OCI-LY3 (cell line): ENCODE measurements at regions not wholly inside any gene's neighbourhood (a gene's known extent, or its start where the extent isn't known, plus 50 kb on each side); places are given as distances from the start of the nearest gene placed in this dataset.

ENCODE experiments used
- H2AFZ ChIP-seq: fragments of 200-600, 300-600 bp; shearing (Covaris generic); 2 replicates; pipeline ENCODE4 v1.6.0; 2014; ENCODE audit warnings: antibody characterized with exemption, low read depth, low read length
- H3K27ac ChIP-seq: fragments of 200-600, 300-600 bp; sonication (generic); 2 replicates; pipeline ENCODE4 v1.5.1; 2014; ENCODE audit warnings: mild to moderate bottlenecking, low read length, moderate library complexity, mixed read lengths
- H3K27me3 ChIP-seq: fragments of 200-600, 300-600 bp; sonication (generic); 2 replicates; pipeline ENCODE4 v1.6.1; 2014; ENCODE audit warnings: low read depth, low read length, mixed read lengths
- H3K36me3 ChIP-seq: fragments of 200-600, 300-600 bp; sonication (generic); replicated peaks from 2 replicates; pipeline ENCODE3; 2014; ENCODE audit warnings: low read depth, low read length, mixed read lengths
- H3K4me1 ChIP-seq: fragments of 300-600, 200-600 bp; sonication (generic); 2 replicates; pipeline ENCODE4 v1.6.1; 2014; ENCODE audit warnings: low read length, mixed read lengths
- H3K4me2 ChIP-seq: fragments of 200-600, 300-600 bp; sonication (generic); 2 replicates; pipeline ENCODE4 v1.6.1; 2014; ENCODE audit warnings: low read length, mixed read lengths
- H3K4me3 ChIP-seq: fragments of 300-600, 200-600 bp; sonication (generic); 2 replicates; pipeline ENCODE4 v1.5.1; 2014; ENCODE audit warnings: antibody characterized with exemption, mild to moderate bottlenecking, low read length, moderate library complexity
- H3K79me2 ChIP-seq: fragments of 300-600, 200-600 bp; shearing (Covaris generic); 2 replicates; pipeline ENCODE4 v1.6.1; 2014; ENCODE audit warnings: mild to moderate bottlenecking, low read length, mixed read lengths
- H3K9ac ChIP-seq: fragments of 300-600, 200-600 bp; shearing (Covaris generic); 2 replicates; pipeline ENCODE4 v1.6.0; 2014; ENCODE audit warnings: mild to moderate bottlenecking, low read length, moderate library complexity
- H3K9me3 ChIP-seq: fragments of 200-600, 300-600 bp; shearing (Covaris generic); 2 replicates; pipeline ENCODE4 v1.6.1; 2014; ENCODE audit warnings: low read length, mixed read lengths; ENCODE audit not compliant: insufficient read depth
- H4K20me1 ChIP-seq: fragments of 200-600, 300-600 bp; sonication (generic); 2 replicates; pipeline ENCODE4 v1.6.1; 2016; ENCODE audit warnings: low read length, mixed read lengths; ENCODE audit not compliant: insufficient read depth
- CTCF ChIP-seq: fragments of 200-600, 300-600 bp; sonication (generic); IDR thresholded peaks from 2 replicates; pipeline ENCODE4 v1.5.1; 2014; ENCODE audit warnings: antibody characterized with exemption, low read length, low read depth
- EZH2phosphoT487 ChIP-seq: fragments of 200-600 bp; shearing (Covaris generic); IDR thresholded peaks from 2 replicates; pipeline ENCODE4 v1.6.1; 2018; ENCODE audit warnings: antibody characterized with exemption, mixed run types, low read depth

GRCh38 chr9:89554307-89555035, 50.3 kb upstream of the GADD45G start:
- Histone ChIP-seq H3K27ac (no peak overlapping the region), H2AFZ (no peak overlapping the region), H3K27me3 (peaks cover 59% of the 10 kb centered on the region), H3K79me2 (no peaks in the 10 kb centered on the region), H3K4me1 (peaks cover 19% of the 10 kb centered on the region), H3K9me3 (no peaks in the 10 kb centered on the region), H3K4me2 (no peak overlapping the region), H3K9ac (no peak overlapping the region), H3K36me3 (no peaks in the 10 kb centered on the region), H4K20me1 (no peaks in the 10 kb centered on the region), H3K4me3 (no peak overlapping the region)
- TF ChIP-seq EZH2phosphoT487, result no peak
- no peak for TF ChIP-seq CTCF

- Histone ChIP-seq H4K20me1 (no peaks in the 10 kb centered on the region), H3K9me3 (no peaks in the 10 kb centered on the region), H3K27me3 (peaks cover 56% of the 10 kb centered on the region), H3K36me3 (no peaks in the 10 kb centered on the region), H2AFZ (no peak overlapping the region), H3K4me1 (peaks cover 23% of the 10 kb centered on the region), H3K4me3 (no peak overlapping the region), H3K9ac (no peak overlapping the region), H3K27ac (no peak overlapping the region), H3K79me2 (no peaks in the 10 kb centered on the region), H3K4me2 (no peak overlapping the region)
- TF ChIP-seq CTCF (no peak), EZH2phosphoT487 (no peak)
Measured at GRCh38 chr9:89553451-89554010, 51.3 kb upstream of the GADD45G start.

GRCh38 chr9:89550346-89550927, 52.5 kb upstream of the SEMA4D start:
- Histone ChIP-seq H3K4me2 (no peak overlapping the region; the same call in 1 of the 2 replicates), H3K27ac (no peak overlapping the region), H3K9me3 (peaks cover 3% of the 10 kb centered on the region; the same call in 1 of the 2 replicates), H3K4me1 (peaks cover 11% of the 10 kb centered on the region), H3K79me2 (no peaks in the 10 kb centered on the region), H3K4me3 (no peak overlapping the region), H3K9ac (no peak overlapping the region), H4K20me1 (no peaks in the 10 kb centered on the region), H3K27me3 (peaks cover 44% of the 10 kb centered on the region), H3K36me3 (no peaks in the 10 kb centered on the region), H2AFZ (no peak overlapping the region)
- no peak for TF ChIP-seq CTCF
- no peak for TF ChIP-seq EZH2phosphoT487

- H3K4me3 ChIP-seq, result peak overlapping the region; percentile 35
- peak overlapping the region; percentile 63; the same call in 1 of the 2 replicates for H2AFZ ChIP-seq
- no peak overlapping the region for H3K27ac ChIP-seq
- H3K4me2 ChIP-seq, result peak overlapping the region; percentile 56
- peaks cover 11% of the 10 kb centered on the region for H3K4me1 ChIP-seq
- peaks cover 3% of the 10 kb centered on the region; the same call in 1 of the 2 replicates for H3K9me3 ChIP-seq
- H3K36me3 ChIP-seq, result no peaks in the 10 kb centered on the region
- H3K9ac ChIP-seq, result no peak overlapping the region
- peaks cover 39% of the 10 kb centered on the region for H3K27me3 ChIP-seq
- TF ChIP-seq CTCF (peak; percentile 91), EZH2phosphoT487 (no peak)
- no peaks in the 10 kb centered on the region for H4K20me1 ChIP-seq
- H3K79me2 ChIP-seq, result no peaks in the 10 kb centered on the region
Measured at GRCh38 chr9:89549031-89549644, 51.2 kb upstream of the SEMA4D start.
